GM18907 (cell line): ENCODE measurements at regions not wholly inside any gene's neighbourhood (a gene's known extent, or its start where the extent isn't known, plus 50 kb on each side); places are given as distances from the start of the nearest gene placed in this dataset.
"Not testable (repeated sequence)": the region's sequence is repeated elsewhere in the genome, so short reads cannot be mapped to it uniquely, and the experiment has no call there.

ENCODE experiments used
- ATAC-seq: cut with Tn5 transposase; IDR thresholded peaks from one replicate; pipeline ENCODE4 v1.9.1; 2021; ENCODE audit warnings: mild to moderate bottlenecking, moderate library complexity; ENCODE audit not compliant: unreplicated experiment

DNA sequence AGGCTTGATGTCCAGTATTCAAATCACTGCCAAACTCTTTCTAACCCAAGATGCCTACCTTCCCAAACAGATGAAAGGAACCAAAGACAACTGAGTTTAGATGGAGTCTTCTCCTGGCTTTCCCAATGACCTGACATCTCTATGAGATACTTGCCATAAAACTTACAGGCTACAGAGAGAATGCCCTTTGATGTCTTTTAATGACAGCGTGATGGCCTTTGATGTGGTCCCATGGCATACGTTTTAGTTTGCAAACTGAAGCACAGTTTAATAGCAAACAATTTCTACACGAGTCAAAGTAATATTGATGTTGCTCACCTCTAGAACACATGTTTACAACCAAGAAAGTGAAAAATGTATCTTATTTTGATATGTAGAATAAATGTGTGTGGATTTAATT is 73.2 kb downstream of the ZIC4 start:
- ATAC-seq = no peak

GRCh38 chr3:147328711-147329110 is 77.6 kb downstream of the ZIC4 start:
- no peak for ATAC-seq

- ATAC-seq = no peak
Measured at GRCh38 chr3:147324356-147324755, 82.0 kb downstream of the ZIC4 start.

DNA sequence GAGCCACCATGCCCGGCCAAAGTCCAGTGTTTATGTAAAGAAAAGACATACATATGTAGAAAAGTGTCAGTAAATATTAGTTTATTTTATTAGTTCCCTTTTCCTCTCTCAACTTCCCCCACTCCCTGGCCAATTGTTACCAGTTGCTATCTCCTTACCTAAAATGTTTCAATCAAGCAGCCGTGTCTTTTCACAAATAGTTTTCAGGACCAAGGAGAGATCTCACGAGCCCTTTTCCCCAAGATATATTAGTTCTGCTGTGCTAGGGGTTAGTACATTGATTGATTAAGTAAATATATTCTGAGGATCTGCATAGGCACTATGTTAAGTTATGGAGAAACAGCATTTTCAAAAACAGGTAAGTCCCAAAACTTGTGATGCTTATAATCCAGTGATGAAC is 87.4 kb downstream of the ZIC4 start:
- no peak for ATAC-seq

DNA sequence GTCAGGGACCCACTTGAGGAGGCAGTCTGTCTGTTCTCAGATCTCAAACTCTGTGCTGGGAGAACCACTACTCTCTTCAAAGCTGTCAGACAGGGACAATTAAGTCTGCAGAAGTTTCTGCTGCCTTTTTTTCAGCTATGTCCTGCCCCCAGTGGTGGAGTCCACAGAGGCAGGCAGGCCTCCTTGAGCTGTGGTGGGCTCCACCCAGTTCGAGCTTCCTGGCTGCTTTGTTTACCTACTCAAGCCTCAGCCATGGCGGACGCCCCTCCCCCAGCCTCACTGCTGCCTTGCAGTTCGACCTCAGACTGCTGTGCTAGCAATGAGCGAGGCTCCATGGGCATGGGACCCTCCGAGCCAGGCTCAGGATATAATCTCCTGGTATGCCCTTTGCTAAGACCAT is 89.3 kb downstream of the ZIC4 start:
- not testable (repeated sequence) for ATAC-seq

DNA sequence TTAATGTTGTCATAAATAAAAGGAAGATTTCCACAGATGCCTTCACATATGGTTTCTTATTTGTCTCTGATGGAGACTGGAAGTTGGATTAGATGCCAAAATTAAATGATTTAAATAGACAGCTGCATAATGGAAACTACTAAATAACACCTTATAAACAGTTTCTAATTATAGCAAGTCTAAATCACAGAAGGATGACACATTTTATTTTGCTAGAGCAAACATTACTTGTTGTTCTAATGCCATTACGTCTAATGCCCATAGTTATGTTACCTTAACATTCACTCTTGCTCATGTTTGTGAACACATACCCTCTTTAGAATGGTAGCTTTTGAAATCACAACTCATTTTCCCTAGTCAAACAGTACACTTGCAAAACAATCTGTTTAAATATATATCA is 92.8 kb downstream of the ZIC4 start:
- no peak for ATAC-seq

DNA sequence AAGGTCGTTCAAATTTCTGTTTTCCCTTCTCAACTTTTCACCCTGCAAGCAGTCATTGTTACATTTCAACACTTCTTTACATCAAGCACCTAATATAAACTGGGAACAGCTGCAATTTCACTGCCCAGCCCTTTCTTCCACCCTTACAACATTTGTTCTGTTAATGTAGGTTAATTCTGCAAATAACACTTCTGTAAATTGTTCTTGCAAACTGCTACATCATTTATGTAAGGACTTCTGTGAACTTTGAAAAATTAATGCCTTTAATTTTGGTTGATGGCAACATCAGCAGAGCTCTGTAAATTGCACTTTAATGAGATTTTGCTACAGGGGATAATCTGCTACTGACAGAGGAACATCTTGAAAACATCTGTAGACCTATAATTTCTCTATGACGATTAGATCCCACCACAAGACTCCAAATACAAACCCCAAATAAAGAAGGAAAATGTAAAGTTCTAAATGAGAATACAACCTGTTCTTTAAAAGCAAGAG is 93.5 kb downstream of the ZIC4 start:
- ATAC-seq = no peak

DNA sequence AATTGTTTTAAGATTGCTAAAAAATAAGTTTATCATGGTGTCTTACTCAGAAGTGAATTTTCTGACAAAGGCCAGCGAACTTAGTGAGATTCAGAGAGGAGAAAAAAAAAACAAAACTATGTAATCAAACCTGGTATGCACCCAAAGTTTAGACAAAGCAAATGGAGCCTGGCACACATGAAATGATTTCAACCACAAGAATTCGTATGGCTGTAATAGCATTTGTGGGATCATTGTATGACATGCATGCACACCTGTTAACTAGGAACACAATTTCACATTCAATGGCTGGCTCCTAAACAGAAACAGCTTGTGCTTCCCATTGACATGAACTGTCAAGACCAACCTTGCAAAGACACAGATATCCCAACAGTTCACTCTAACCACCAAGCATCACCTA is 94.6 kb downstream of the ZIC4 start:
- ATAC-seq = no peak

DNA sequence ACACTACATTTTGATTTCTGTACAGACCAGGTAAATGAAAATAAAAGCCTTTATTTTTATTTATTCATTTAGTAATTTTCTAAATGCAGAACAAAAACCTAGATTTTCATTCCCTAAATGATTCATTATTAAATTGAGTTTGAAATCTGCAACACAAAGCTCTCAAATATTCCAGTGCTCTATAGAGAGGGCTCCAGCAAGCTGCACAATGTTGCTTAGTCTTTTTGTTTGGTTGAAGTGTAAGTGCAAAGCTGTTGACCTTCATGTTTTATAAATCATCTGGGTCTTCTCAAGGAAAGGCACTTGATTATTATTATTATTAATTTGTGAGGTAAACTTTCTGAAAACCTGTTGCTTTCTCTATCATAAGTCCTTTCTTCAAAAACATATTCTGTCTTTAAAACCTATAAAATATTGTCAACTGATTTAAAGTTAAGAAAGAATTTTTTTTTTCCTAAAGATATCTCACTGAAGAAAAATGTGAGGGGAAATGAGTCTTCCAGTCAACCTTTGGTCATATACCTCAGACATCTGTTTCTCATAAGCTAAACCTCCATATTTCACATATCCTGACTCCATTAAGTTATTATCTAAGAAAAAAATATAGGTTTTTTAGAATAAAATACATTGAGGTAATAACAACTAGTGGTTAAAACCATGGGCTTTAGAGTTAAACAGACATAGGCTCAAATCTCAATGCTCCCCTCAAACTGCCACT is 100.7 kb downstream of the ZIC4 start:
- ATAC-seq = no peak

- no peak for ATAC-seq
Measured at GRCh38 chr3:147304756-147305155, 101.6 kb downstream of the ZIC4 start.

GRCh38 chr3:147301781-147302180 is 104.6 kb downstream of the ZIC4 start:
- no peak for ATAC-seq

DNA sequence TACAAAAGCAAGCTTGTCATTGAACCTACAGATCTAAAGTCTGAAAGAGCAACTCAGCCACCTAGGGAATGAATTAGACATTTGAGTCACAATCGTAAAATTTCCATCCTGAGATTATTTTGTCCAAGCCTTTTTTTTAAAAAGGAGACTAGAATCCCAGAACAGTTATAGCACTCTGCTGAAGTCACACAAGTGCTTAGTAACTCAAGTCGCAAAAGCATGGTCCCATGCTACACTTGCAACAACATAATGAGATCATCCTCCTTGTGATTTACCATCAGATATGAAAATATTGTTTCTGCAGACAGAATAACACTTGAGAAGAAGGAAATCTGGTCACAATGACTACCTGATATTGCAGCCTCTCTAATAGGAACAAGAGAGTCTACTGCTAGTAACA is 106.7 kb downstream of the ZIC4 start:
- no peak for ATAC-seq

DNA sequence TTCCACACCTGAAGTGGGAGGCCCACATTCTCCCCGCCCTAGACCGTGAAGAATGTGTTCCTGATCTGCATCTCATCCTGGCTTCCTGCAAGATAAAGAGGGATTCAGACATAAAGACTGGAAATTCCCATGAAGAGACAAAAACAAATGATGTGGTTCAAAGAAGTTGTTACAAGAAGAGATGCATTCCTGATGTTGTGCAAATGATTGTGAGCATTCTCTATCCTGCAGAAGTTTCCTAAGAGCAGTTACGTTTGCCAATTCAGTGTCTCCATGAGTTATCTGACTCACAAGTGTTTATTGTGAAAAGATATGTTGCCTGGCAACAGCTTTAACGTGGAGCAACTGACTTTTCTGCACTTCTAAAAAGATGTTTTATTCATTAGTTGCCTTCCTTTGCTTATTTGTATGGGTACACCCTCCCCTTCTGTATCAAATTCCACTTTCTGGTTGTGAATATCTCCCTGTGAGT is 107.8 kb downstream of the ZIC4 start:
- ATAC-seq = no peak

GRCh38 chr3:147297761-147298350 is 108.5 kb downstream of the ZIC4 start:
- no peak for ATAC-seq

DNA sequence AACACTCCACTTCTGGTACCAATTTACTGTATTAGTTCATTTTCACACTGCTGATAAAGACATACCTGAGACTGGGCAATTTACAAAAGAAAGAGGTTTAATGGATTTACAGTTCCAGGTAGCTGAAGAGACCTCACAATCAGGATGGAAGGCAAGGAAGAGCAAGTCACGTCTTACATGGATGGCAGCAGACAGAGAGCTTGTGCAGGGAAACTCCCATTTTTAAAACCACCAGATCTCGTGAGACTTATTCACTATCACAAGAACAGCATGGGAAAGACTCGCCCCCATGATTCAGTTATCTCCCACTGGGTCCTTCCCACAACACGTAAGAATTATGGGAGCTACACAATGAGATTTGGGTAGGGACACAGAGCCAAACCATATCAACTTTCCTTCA is 119.0 kb downstream of the ZIC4 start:
- not testable (repeated sequence) for ATAC-seq

DNA sequence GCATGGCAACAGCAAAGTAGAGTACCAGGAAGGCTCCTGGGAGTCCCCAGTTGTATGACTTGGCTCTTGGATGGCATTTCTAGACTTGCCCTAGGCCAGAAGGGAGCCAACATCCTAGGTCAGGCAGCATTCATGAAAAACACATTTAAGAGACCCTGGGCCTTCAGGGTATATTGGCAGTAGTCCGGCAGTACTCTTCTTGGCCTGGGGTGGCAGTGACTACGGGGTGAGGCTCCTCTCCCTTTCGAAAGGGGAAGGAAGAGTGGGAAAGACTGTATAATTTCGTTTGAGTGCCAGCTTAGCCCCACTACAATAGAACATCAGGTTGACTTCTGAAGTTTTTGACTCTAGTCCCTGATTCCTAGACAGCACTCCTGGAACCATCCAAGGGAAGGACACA is 136.4 kb downstream of the ZIC4 start:
- ATAC-seq = no peak

DNA sequence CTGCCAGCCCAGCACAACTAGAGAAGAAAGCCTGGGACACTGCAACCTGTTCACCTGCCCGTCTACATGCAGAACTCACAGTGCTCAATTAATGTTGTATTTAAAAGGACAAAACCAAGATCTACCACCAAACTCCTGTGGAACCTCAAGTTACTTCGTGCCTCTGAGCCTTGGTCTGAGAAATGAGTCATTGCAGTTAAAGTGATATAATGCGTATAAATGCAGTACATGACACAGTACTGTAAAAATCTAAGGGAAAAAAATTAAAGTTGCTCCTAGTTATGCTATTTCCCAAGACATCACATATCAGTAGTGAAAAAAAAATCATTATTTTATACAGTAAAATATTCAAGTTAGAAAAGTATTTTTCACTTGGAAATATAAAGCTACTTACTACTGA is 138.9 kb downstream of the ZIC4 start:
- no peak for ATAC-seq

- no peak for ATAC-seq
Measured at GRCh38 chr3:147257944-147258343, 148.4 kb downstream of the ZIC4 start.

DNA sequence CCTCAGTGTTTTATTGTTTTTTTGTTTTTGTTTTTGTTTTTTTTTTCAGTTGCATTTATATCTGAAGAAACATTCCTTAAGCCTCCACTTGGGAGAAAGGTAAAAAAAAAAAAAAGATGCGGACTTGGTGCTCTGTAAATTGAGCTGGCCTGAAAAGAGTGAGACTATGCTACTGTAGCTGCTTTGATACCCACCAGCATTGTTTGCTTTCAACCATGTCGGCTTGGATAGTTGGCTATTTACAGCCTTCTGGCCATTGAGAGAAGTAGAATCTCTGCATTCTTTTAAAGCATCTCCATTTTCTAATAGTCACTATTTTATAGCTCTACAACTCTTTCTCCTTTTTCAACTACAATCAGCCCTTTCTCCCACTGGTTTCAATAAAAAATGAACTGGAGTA is 149.6 kb downstream of the ZIC4 start:
- no peak for ATAC-seq

GRCh38 chr3:147246906-147247305 is 159.4 kb downstream of the ZIC4 start:
- ATAC-seq = no peak

DNA sequence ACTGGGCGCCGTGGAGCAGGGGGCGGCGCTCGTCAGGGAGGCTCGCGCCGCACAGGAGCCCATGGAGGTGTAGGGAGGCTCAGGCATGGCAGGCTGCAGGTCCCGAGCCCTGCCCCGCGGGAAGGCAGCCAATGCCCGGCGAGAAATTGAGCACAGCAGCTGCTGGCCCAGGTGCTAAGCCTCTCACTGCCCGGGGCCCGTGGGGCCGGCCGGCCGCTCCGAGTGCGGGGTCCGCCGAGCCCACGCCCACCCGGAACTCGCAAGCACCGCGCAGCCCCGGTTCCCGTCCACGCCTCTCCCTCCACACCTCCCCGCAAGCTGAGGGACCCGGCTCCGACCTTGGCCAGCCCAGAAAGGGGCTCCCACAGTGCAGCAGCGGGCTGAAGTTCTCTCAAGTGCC is 160.7 kb downstream of the ZIC4 start:
- not testable (repeated sequence) for ATAC-seq

DNA sequence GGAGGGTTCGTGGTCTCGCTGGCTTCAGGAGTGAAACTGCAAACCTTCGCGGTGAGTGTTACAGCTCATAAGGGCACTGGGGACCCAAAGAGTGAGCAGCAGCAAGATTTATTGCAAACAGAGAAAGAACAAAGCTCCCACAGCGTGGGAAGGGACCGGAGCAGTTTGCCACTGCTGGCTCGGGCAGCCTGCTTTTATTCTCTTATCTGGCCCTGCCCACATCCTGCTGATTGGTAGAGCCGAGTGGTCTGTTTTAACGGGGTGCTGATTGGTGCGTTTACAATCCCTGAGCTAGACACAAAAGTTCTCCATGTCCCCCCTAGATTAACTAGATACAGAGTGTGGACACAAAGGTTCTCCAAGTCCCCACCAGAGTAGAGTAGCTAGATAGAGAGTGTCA is 161.3 kb downstream of the ZIC4 start:
- ATAC-seq = not testable (repeated sequence)

DNA sequence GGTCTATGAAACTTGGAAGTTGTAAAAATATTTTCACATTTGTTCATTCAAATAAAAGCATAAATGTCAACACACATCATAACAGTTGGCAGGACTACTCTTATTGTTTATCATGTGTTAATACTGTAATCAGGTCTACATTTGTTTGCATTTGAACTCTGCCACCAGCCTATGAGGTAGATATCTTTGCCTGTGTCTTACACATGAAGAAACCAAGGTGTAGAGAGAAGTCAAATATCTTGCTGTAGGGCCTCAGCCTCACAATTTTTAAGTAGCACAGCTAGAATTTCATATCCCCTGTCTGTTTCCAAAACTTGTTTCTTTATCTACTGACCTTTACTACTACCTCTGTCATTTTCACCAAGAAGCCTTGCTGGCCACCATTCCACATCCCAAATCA is 161.9 kb downstream of the ZIC4 start:
- ATAC-seq = no peak
